ENCODE measurements at regions not wholly inside any gene's neighbourhood (a gene's known extent, or its start where the extent isn't known, plus 50 kb on each side); places are given as distances from the start of the nearest gene placed in this dataset.

DNA sequence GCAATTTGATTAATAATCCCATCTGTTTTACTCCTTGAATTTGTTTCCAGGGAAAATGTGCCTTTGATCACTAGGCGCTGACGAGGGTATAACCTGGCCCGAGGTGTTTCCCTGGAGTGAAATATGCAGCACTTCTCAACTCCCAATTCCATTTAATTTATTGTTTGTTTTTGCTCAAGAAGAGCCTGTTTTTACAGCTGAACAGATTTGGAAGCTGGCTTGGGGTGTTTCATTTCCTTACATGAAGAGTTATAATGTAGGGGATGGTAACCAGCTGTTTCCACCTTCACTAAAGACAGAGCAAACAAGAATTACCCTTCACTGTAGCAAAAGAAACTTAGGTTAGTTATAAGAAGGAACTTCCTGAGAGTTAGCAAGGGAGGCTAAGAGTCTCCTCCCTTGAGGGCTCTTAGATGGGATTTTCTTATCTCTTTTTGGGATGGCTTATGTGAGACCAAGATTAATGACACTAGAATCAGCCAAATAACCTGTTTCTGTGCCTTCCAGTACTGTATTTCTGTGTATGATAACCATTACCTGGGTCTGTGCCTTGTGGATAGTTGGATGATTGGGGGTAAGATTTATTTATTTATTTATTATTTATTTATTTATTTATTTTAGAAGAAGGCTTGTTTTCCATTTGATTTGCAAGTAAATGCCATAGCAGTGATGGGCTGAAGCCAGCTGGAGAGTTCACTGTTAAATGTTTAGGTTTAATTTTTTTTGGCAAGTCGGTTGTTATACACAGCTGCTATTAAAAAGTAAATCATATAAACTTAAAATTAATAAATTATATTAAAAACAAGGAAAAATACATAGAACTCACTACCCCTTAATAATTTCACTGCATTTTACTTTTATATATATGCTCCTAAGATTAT, 162.2 kb upstream of the BMP2 start:
- DNase-seq, result no peak
- H3K4me1 Mint-ChIP-seq, result no peaks in the 10 kb centered on the region
- H3K36me3 ChIP-seq (replicated peaks in 1 of 2; ENCODE audit: control insufficient read depth in 1 of 2, insufficient read depth in 2 of 2, low read length in 2 of 2), result no peaks in the 10 kb centered on the region
- H3K9me3 ChIP-seq (replicated peaks in 1 of 2; ENCODE audit: control insufficient read depth in 1 of 2, insufficient read depth in 1 of 2, low read length in 2 of 2), result no peaks in the 10 kb centered on the region
- H3K4me3 Mint-ChIP-seq, result no peak overlapping the region
- TF ChIP-seq, protein P1, sequence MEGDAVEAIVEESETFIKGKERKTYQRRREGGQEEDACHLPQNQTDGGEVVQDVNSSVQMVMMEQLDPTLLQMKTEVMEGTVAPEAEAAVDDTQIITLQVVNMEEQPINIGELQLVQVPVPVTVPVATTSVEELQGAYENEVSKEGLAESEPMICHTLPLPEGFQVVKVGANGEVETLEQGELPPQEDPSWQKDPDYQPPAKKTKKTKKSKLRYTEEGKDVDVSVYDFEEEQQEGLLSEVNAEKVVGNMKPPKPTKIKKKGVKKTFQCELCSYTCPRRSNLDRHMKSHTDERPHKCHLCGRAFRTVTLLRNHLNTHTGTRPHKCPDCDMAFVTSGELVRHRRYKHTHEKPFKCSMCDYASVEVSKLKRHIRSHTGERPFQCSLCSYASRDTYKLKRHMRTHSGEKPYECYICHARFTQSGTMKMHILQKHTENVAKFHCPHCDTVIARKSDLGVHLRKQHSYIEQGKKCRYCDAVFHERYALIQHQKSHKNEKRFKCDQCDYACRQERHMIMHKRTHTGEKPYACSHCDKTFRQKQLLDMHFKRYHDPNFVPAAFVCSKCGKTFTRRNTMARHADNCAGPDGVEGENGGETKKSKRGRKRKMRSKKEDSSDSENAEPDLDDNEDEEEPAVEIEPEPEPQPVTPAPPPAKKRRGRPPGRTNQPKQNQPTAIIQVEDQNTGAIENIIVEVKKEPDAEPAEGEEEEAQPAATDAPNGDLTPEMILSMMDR (IDR thresholded peaks at IDR 0.05), result no peak
- no peak overlapping the region for H3K4me2 ChIP-seq (replicated peaks; ENCODE audit: extremely low read depth, low read length, poor library complexity, severe bottlenecking)
- peaks cover 2 to 13% (median 10%) of the 10 kb centered on the region in 3 donors for H3K27me3 Mint-ChIP-seq (ENCODE audit: low read depth in 3 of 3)
- intact Hi-C loops (cut with micrococcal nuclease), result no loop called here
- no peak overlapping the region for H3K9ac ChIP-seq (ENCODE audit: insufficient read depth, low read length, poor library complexity, severe bottlenecking)
- no peaks in the 10 kb centered on the region for H3K36me3 Mint-ChIP-seq
- no CpG with 5 or more reads among the region's 4 CpGs for WGBS (ENCODE audit: insufficient coverage)
- H3K27me3 ChIP-seq (ENCODE audit: control insufficient read depth in 2 of 2, insufficient read depth in 2 of 2, low read length in 2 of 2), result peaks cover 0 to 9% of the 10 kb centered on the region in 2 donors
- no peak overlapping the region for H3K27ac Mint-ChIP-seq
- H4K20me1 ChIP-seq (ENCODE audit: insufficient read depth, low read length), result no peaks in the 10 kb centered on the region
- H3K4me1 ChIP-seq (ENCODE audit: control insufficient read depth in 1 of 2, insufficient read depth in 2 of 2, low read length in 2 of 2), result no peaks in the 10 kb centered on the region
- no peak overlapping the region for H3K27ac ChIP-seq (ENCODE audit: low read depth in 1 of 2, low read length in 2 of 2)
- no peak overlapping the region for H3K4me3 ChIP-seq (replicated peaks in 1 of 3; ENCODE audit: low read depth in 2 of 3, low read length in 3 of 3)
- peaks cover 0 to 1% (median 0%) of the 10 kb centered on the region in 7 donors for H3K9me3 Mint-ChIP-seq
- no peak overlapping the region for H2AFZ ChIP-seq (ENCODE audit: insufficient read depth, low read depth, low read length, poor library complexity, severe bottlenecking)
- no peaks in the 10 kb centered on the region for H3K79me2 ChIP-seq (ENCODE audit: insufficient read depth, low read length)

DNA sequence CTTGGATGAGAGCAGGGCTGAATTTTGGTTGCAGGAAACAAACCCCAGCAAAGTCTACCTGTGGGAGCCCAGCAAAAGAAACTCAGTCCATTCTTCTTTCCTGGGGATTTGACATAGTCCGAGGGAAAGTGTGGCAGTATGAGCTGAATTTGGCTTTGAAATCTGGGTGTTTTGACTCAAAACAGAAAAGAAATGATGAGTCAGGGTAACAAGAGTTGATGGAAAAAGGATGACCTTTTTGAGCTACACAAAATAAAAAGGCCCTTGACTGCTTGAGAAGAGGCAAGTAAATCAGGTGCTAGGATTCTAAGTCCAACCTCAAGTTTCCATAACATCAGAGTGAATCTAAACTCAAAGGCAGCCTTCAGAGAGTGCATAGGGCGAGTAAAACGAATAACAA, 163.3 kb upstream of the BMP2 start:
- Histone ChIP-seq H3K27me3 (ENCODE audit: control insufficient read depth in 2 of 2, insufficient read depth in 2 of 2, low read length in 2 of 2) (peaks cover 0 to 9% of the 10 kb centered on the region in 2 donors), H4K20me1 (ENCODE audit: insufficient read depth, low read length) (no peaks in the 10 kb centered on the region), H3K4me1 (ENCODE audit: control insufficient read depth in 1 of 2, insufficient read depth in 2 of 2, low read length in 2 of 2) (no peaks in the 10 kb centered on the region), H3K9me3 (replicated peaks in 1 of 2; ENCODE audit: control insufficient read depth in 1 of 2, insufficient read depth in 1 of 2, low read length in 2 of 2) (no peaks in the 10 kb centered on the region), H3K4me3 (replicated peaks in 1 of 3; ENCODE audit: low read depth in 2 of 3, low read length in 3 of 3) (no peak overlapping the region), H2AFZ (ENCODE audit: insufficient read depth, low read depth, low read length, poor library complexity, severe bottlenecking) (no peak overlapping the region), H3K4me2 (replicated peaks; ENCODE audit: extremely low read depth, low read length, poor library complexity, severe bottlenecking) (no peak overlapping the region), H3K9ac (ENCODE audit: insufficient read depth, low read length, poor library complexity, severe bottlenecking) (no peak overlapping the region), H3K36me3 (replicated peaks in 1 of 2; ENCODE audit: control insufficient read depth in 1 of 2, insufficient read depth in 2 of 2, low read length in 2 of 2) (no peaks in the 10 kb centered on the region), H3K27ac (ENCODE audit: low read depth in 1 of 2, low read length in 2 of 2) (no peak overlapping the region), H3K79me2 (ENCODE audit: insufficient read depth, low read length) (no peaks in the 10 kb centered on the region)
- Mint-ChIP-seq H3K27me3 (ENCODE audit: low read depth in 3 of 3) (peaks cover 2 to 12% (median 11%) of the 10 kb centered on the region in 3 donors), H3K4me1 (no peaks in the 10 kb centered on the region), H3K27ac (peak overlapping the region in 1 of 7 donors; percentile 10), H3K36me3 (no peaks in the 10 kb centered on the region), H3K9me3 (peaks cover 0 to 1% (median 0%) of the 10 kb centered on the region in 7 donors), H3K4me3 (no peak overlapping the region)
- TF ChIP-seq, protein P1 (IDR thresholded peaks at IDR 0.05), result no peak
- intact Hi-C loops (cut with micrococcal nuclease), result no loop called here
- DNase-seq, result no peak
- WGBS (ENCODE audit: insufficient coverage), result no CpG with 5 or more reads among the region's 3 CpGs

All from CD14-positive monocyte (primary cell).